ENCODE measurements at regions not wholly inside any gene's neighbourhood (a gene's known extent, or its start where the extent isn't known, plus 50 kb on each side); places are given as distances from the start of the nearest gene placed in this dataset.

- Histone ChIP-seq H3K36me3 (ENCODE audit: control insufficient read depth, insufficient read depth, low read length) (no peaks in the 10 kb centered on the region), H3K9me3 (no peaks in the 10 kb centered on the region), H3K4me1 (peaks cover 39% of the 10 kb centered on the region), H3K27me3 (replicated peaks; ENCODE audit: control insufficient read depth, insufficient read depth, low read length) (no peaks in the 10 kb centered on the region), H3K4me3 (ENCODE audit: low read depth, low read length) (no peak overlapping the region)
- Mint-ChIP-seq H3K9me3 (ENCODE audit: unreplicated experiment) (peaks cover 11% of the 10 kb centered on the region), H3K27ac (ENCODE audit: unreplicated experiment) (no peak overlapping the region), H3K27me3 (ENCODE audit: insufficient read depth, unreplicated experiment) (no peaks in the 10 kb centered on the region), H3K4me3 (ENCODE audit: unreplicated experiment) (no peak overlapping the region), H3K36me3 (ENCODE audit: insufficient read depth, unreplicated experiment) (peaks cover 11% of the 10 kb centered on the region), H3K4me1 (ENCODE audit: low read depth, unreplicated experiment) (peaks cover 10% of the 10 kb centered on the region)
- intact Hi-C loops (cut with micrococcal nuclease; ENCODE audit: unreplicated experiment): loop anchor here (10.0 kb wide), 1 partner anchor 443 kb away; no protein-coding TSS in a partner anchor
- POLR2A ChIA-PET: no interaction called here
- CTCF ChIA-PET: no interaction called here
- no peak for DNase-seq
- no TSS peak for BruUV-seq (replicated peaks)
- TF ChIP-seq CTCF (IDR thresholded peaks at IDR 0.05; ENCODE audit: insufficient read depth in 1 of 2, low read depth in 1 of 2, low read length in 1 of 2, severe bottlenecking in 1 of 2, unreplicated experiment in 1 of 2): no peak
These were observed 276.2 kb upstream of the RARB start for GRCh38 chr3:25151903-25152295.

- intact Hi-C loops (cut with micrococcal nuclease; ENCODE audit: unreplicated experiment): loop anchor here (10.0 kb wide), 1 partner anchor 442 kb away; no protein-coding TSS in a partner anchor
- DNase-seq: no peak
- Histone ChIP-seq H3K4me1 (peaks cover 41% of the 10 kb centered on the region), H3K27me3 (replicated peaks; ENCODE audit: control insufficient read depth, insufficient read depth, low read length) (no peaks in the 10 kb centered on the region), H3K36me3 (ENCODE audit: control insufficient read depth, insufficient read depth, low read length) (no peaks in the 10 kb centered on the region), H3K4me3 (ENCODE audit: low read depth, low read length) (no peak overlapping the region), H3K9me3 (no peaks in the 10 kb centered on the region)
- Mint-ChIP-seq H3K4me3 (ENCODE audit: unreplicated experiment) (no peak overlapping the region), H3K27me3 (ENCODE audit: insufficient read depth, unreplicated experiment) (no peaks in the 10 kb centered on the region), H3K4me1 (ENCODE audit: low read depth, unreplicated experiment) (peaks cover 10% of the 10 kb centered on the region), H3K27ac (ENCODE audit: unreplicated experiment) (no peak overlapping the region), H3K9me3 (ENCODE audit: unreplicated experiment) (peaks cover 11% of the 10 kb centered on the region), H3K36me3 (ENCODE audit: insufficient read depth, unreplicated experiment) (peaks cover 11% of the 10 kb centered on the region)
- no peak for TF ChIP-seq CTCF (IDR thresholded peaks at IDR 0.05; ENCODE audit: insufficient read depth in 1 of 2, low read depth in 1 of 2, low read length in 1 of 2, severe bottlenecking in 1 of 2, unreplicated experiment in 1 of 2)
- BruUV-seq (replicated peaks): no TSS peak
- CTCF ChIA-PET: no interaction called here
- POLR2A ChIA-PET: no interaction called here
These were observed 274.9 kb upstream of the RARB start for GRCh38 chr3:25153136-25153535.

- peaks cover 11% of the 10 kb centered on the region for H3K9me3 Mint-ChIP-seq (ENCODE audit: unreplicated experiment)
- ChIA-PET CTCF (no interaction called here), POLR2A (no interaction called here)
- Histone ChIP-seq H3K9me3 (no peaks in the 10 kb centered on the region), H3K27me3 (replicated peaks; ENCODE audit: control insufficient read depth, insufficient read depth, low read length) (no peaks in the 10 kb centered on the region), H3K4me3 (ENCODE audit: low read depth, low read length) (no peak overlapping the region), H3K4me1 (peaks cover 37% of the 10 kb centered on the region), H3K36me3 (ENCODE audit: control insufficient read depth, insufficient read depth, low read length) (no peaks in the 10 kb centered on the region)
- intact Hi-C loops (cut with micrococcal nuclease; ENCODE audit: unreplicated experiment): loop anchor here (10.0 kb wide), 1 partner anchor 441 kb away; no protein-coding TSS in a partner anchor
- H3K27me3 Mint-ChIP-seq (ENCODE audit: insufficient read depth, unreplicated experiment): no peaks in the 10 kb centered on the region
- H3K4me3 Mint-ChIP-seq (ENCODE audit: unreplicated experiment): no peak overlapping the region
- peaks cover 7% of the 10 kb centered on the region for H3K4me1 Mint-ChIP-seq (ENCODE audit: low read depth, unreplicated experiment)
- no TSS peak for BruUV-seq (replicated peaks)
- no peak overlapping the region for H3K27ac Mint-ChIP-seq (ENCODE audit: unreplicated experiment)
- H3K36me3 Mint-ChIP-seq (ENCODE audit: insufficient read depth, unreplicated experiment): peaks cover 11% of the 10 kb centered on the region
- DNase-seq: no peak
- no peak for TF ChIP-seq CTCF (IDR thresholded peaks at IDR 0.05; ENCODE audit: insufficient read depth in 1 of 2, low read depth in 1 of 2, low read length in 1 of 2, severe bottlenecking in 1 of 2, unreplicated experiment in 1 of 2)
These were observed 274.5 kb upstream of the RARB start for GRCh38 chr3:25153561-25153960.

All from Caco-2 (cell line).